Suprapubic skin (tissue), 4 donors: ENCODE measurements at regions not wholly inside any gene's neighbourhood (a gene's known extent, or its start where the extent isn't known, plus 50 kb on each side); places are given as distances from the start of the nearest gene placed in this dataset.
"Not testable (repeated sequence)": the region's sequence is repeated elsewhere in the genome, so short reads cannot be mapped to it uniquely, and the experiment has no call there.

Experiments used
- DNase-seq, 2 donors: peaks; one replicate each; pipeline ENCODE4 v3.0.0-alpha.2; 2019; ENCODE audit warnings: low spot score in 2 of 2
- H3K27ac ChIP-seq: fragments of 200-600 bp; sonication (generic); one replicate; pipeline ENCODE4 v1.5.1; 2019
- H3K27me3 ChIP-seq: fragments of 200-600 bp; sonication (generic); one replicate; pipeline ENCODE4 v1.5.1; 2019
- H3K36me3 ChIP-seq: fragments of 200-600 bp; sonication (generic); one replicate; pipeline ENCODE4 v1.5.1; 2019
- H3K4me1 ChIP-seq: fragments of 200-600 bp; sonication (generic); one replicate; pipeline ENCODE4 v1.5.1; 2019
- H3K4me3 ChIP-seq: fragments of 200-600 bp; sonication (generic); one replicate; pipeline ENCODE4 v1.5.1; 2019; ENCODE audit warnings: mild to moderate bottlenecking
- H3K9me3 ChIP-seq: fragments of 200-600 bp; sonication (generic); one replicate; pipeline ENCODE4 v1.5.1; 2019
- EP300 ChIP-seq: sonication (generic); formaldehyde crosslinking; IDR thresholded peaks from one replicate; pipeline ENCODE4 v1.6.1; 2017; ENCODE audit warnings: antibody characterized with exemption
- POLR2A ChIP-seq, 2 donors: fragments of 450-650 bp; IDR thresholded peaks; one replicate each; pipeline ENCODE4 v1.6.1; 2017; ENCODE audit warnings: antibody characterized with exemption in 2 of 2, mild to moderate bottlenecking in 2 of 2, moderate library complexity in 2 of 2
- POLR2AphosphoS5 ChIP-seq, 3 donors: sonication (generic); formaldehyde crosslinking; IDR thresholded peaks; one replicate each; pipeline ENCODE4 v1.6.1; 2017; ENCODE audit warnings: antibody characterized with exemption in 3 of 3
- WGBS: methylation state at CpG from one replicate; pipeline ENCODE4 v1.1.5; 2018; 5-methylcytosine and 5-hydroxymethylcytosine counted together
- TF ChIP-seq, protein P1 (sequence below), 2 donors: fragments of 200-600 bp in 1 of 2; fragments of 450-650 bp in 1 of 2; sonication (generic) in 1 of 2; IDR thresholded peaks; one replicate each; pipeline ENCODE4 v1.5.1; 2016 to 2019; ENCODE audit warnings: antibody characterized with exemption in 2 of 2, mild to moderate bottlenecking in 1 of 2, moderate library complexity in 1 of 2

DNA sequence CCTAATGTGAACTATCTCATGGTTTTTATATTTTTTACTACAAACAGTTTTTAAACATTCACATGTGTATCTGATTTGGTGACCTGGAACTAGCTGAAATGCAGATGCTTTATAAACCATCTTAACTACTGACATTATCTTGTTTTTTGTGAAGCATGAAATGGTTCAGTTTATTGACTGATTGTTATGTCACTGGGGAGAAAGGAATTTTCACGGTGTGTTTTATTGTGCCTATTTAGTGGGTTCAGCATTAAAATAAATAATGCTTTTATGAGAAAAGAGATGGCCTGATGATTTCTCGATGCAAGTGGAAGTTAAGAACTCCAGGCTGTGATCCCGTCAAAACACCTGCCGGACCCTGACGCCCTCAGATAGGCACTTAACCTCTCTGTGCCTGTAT, 79.9 kb upstream of the KIF26B start:
- H3K36me3 ChIP-seq = no peaks in the 10 kb centered on the region
- H3K4me3 ChIP-seq = no peak overlapping the region
- no peaks in the 10 kb centered on the region for H3K9me3 ChIP-seq
- H3K27ac ChIP-seq = no peak overlapping the region
- H3K27me3 ChIP-seq = no peaks in the 10 kb centered on the region
- peaks cover 3% of the 10 kb centered on the region for H3K4me1 ChIP-seq
- DNase-seq = no peak
- no peak for TF ChIP-seq POLR2AphosphoS5 (IDR thresholded peaks at IDR 0.05)
- TF ChIP-seq EP300 = no peak
- TF ChIP-seq, protein P1, sequence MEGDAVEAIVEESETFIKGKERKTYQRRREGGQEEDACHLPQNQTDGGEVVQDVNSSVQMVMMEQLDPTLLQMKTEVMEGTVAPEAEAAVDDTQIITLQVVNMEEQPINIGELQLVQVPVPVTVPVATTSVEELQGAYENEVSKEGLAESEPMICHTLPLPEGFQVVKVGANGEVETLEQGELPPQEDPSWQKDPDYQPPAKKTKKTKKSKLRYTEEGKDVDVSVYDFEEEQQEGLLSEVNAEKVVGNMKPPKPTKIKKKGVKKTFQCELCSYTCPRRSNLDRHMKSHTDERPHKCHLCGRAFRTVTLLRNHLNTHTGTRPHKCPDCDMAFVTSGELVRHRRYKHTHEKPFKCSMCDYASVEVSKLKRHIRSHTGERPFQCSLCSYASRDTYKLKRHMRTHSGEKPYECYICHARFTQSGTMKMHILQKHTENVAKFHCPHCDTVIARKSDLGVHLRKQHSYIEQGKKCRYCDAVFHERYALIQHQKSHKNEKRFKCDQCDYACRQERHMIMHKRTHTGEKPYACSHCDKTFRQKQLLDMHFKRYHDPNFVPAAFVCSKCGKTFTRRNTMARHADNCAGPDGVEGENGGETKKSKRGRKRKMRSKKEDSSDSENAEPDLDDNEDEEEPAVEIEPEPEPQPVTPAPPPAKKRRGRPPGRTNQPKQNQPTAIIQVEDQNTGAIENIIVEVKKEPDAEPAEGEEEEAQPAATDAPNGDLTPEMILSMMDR (IDR thresholded peaks at IDR 0.05) = no peak
- TF ChIP-seq POLR2A (IDR thresholded peaks at IDR 0.05) = no peak
- WGBS = 82% methylated on average over 5 of the region's 5 CpGs

DNA sequence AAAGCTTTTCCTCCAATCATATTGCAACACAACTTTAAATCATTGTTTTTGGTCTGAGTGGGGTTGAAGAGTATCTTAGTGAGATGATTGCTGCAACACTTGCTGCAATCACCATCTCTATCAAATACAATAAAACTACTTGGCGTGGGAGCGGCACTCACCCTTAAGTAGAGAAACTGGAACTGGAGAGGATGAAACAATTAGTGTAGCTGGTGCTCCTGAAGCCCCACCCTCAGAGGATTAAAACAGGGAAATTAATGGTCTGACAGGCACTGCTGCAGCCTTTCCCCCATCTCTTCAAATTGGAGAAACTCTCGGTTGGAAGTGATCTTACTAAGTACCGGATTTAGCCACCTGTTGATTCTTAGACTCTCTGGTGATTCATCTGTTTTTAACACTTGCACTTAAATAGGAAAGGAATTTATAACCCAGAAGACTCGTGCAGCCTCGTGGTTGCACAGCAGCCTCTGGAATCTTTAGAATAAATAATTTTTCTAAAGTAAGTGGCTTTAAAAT, 80.5 kb upstream of the KIF26B start:
- no peak overlapping the region for H3K27ac ChIP-seq
- no peak overlapping the region for H3K4me3 ChIP-seq
- 51% methylated on average over 6 of the region's 6 CpGs for WGBS
- H3K36me3 ChIP-seq = no peaks in the 10 kb centered on the region
- DNase-seq = no peak
- H3K9me3 ChIP-seq = no peaks in the 10 kb centered on the region
- H3K27me3 ChIP-seq = no peaks in the 10 kb centered on the region
- TF ChIP-seq EP300 (no peak), POLR2AphosphoS5 (IDR thresholded peaks at IDR 0.05) (no peak), POLR2A (IDR thresholded peaks at IDR 0.05) (no peak)
- TF ChIP-seq, protein P1 (IDR thresholded peaks at IDR 0.05) = no peak
- peaks cover 3% of the 10 kb centered on the region for H3K4me1 ChIP-seq

DNA sequence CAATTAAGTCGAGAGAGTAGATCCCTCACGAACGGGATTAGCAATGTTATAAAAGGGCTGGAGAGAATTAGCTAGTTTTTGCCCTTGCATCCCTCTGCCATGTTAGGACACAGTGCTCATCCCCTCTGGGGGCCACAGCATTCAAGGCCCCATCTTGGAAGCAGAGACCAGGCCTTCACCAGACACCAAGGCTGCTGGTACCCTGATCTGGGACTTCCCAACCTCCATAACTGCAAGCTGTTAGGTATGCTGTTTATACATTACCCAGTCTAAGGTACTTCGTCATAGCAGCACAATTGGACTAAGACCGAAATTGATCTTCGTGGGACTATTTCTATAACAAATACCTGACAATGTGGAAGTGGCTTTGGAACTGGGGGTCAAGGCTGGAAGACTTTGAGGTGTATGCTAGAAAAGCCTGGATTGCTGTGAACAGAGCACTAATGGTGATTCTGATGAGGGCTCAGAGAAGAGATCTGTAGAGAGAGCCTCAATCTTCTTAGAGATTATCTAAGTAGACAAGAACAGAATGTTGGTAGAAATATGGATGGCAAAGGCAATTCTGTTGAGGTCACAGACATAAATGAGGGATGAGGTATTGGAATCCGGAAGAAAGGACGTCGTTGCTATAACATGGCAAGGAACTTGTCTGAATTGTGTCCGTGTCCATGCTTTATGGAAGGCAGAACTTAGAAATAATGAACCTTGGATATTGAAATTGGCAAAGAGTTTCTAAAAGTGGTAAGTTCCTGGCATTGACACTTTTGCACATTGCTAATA, 83.8 kb upstream of the KIF26B start:
- Histone ChIP-seq H3K4me3 (no peak overlapping the region), H3K4me1 (peaks cover 3% of the 10 kb centered on the region), H3K27me3 (no peaks in the 10 kb centered on the region), H3K36me3 (no peaks in the 10 kb centered on the region), H3K9me3 (no peaks in the 10 kb centered on the region), H3K27ac (no peak overlapping the region)
- 97% methylated on average over 10 of the region's 10 CpGs for WGBS
- DNase-seq = no peak
- TF ChIP-seq, protein P1 (IDR thresholded peaks at IDR 0.05) = no peak
- no peak for TF ChIP-seq POLR2A (IDR thresholded peaks at IDR 0.05)
- TF ChIP-seq POLR2AphosphoS5 (IDR thresholded peaks at IDR 0.05) = no peak
- TF ChIP-seq EP300 = no peak

DNA sequence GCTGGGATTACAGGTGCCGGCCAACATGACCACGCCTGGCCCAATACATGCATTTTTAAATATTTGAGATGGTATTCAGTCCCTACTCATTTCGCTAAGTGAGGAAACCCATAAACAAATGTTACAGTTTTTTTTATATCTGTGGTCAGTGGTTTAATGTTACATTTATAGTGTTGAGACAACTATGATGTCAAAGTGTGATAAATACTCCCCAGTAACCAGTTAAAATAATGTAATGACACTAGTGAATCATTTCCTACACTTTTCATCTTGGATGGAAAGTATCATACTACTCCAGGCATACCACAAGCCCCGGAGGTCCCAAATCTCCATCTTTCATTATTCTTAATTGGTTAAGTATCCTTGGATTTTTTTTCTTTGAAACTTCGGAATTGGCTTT, 87.5 kb upstream of the KIF26B start:
- DNase-seq = no peak
- no peak for TF ChIP-seq POLR2AphosphoS5 (IDR thresholded peaks at IDR 0.05)
- TF ChIP-seq POLR2A (IDR thresholded peaks at IDR 0.05) = no peak
- TF ChIP-seq, protein P1 (IDR thresholded peaks at IDR 0.05) = no peak
- no peak for TF ChIP-seq EP300
- H3K4me3 ChIP-seq = no peak overlapping the region
- H3K27me3 ChIP-seq = no peaks in the 10 kb centered on the region
- H3K36me3 ChIP-seq = no peaks in the 10 kb centered on the region
- H3K4me1 ChIP-seq = no peaks in the 10 kb centered on the region
- H3K9me3 ChIP-seq = no peaks in the 10 kb centered on the region
- no peak overlapping the region for H3K27ac ChIP-seq
- 79% methylated on average over 5 of the region's 5 CpGs for WGBS

DNA sequence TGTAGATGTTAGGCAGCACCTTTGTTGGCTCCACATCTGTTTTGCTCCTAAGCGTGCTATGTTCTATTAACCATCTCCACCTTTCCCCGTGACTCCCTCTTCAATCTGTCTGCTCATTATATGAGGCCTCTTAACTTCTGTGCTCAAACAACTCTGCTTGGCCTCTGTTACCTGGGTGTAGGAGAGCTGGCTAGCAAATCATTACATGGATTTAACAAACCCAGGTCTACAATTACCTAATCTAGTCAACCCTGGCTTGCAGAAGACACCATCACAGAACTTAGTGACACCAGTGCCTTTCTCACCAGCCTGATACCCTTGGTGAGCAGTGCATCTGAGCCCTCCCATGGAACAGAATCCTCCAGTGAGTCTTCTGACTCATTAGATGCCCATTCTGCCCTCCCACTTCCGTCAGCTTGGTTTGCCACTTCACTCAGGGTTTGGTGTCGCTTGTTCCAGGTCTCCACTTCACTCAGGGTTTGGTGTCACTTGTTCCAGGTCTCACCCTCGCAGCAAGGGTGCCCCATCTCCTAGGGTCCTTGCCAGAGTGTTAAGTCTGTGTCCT, 92.0 kb upstream of the KIF26B start:
- Histone ChIP-seq H3K27ac (no peak overlapping the region), H3K9me3 (no peaks in the 10 kb centered on the region), H3K27me3 (no peaks in the 10 kb centered on the region), H3K36me3 (no peaks in the 10 kb centered on the region), H3K4me3 (no peak overlapping the region), H3K4me1 (no peaks in the 10 kb centered on the region)
- WGBS = 93% methylated on average over 5 of the region's 5 CpGs
- no peak for TF ChIP-seq EP300
- TF ChIP-seq, protein P1 (IDR thresholded peaks at IDR 0.05) = no peak
- TF ChIP-seq POLR2AphosphoS5 (IDR thresholded peaks at IDR 0.05) = no peak
- TF ChIP-seq POLR2A (IDR thresholded peaks at IDR 0.05) = no peak
- no peak for DNase-seq

DNA sequence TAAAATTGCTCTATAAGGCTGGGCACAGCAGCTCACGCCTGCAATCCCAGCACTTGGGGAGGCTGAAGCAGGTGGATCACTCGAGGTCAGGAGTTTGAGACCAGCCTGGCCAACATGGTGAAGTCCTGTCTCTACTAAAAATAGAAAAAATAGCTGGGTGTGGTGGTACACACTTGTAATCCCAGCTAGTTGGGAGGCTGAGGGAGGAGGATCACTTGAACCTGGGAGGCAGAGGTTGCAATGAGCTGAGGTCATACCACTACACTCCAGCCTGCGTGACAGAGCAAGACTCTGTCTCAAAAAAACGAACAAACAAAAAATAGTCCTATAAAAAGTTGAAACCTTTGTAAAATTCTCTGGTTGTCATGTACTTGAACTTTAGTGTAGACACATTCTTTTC, 93.0 kb upstream of the KIF26B start:
- DNase-seq, H3K36me3 ChIP-seq, H3K4me3 ChIP-seq, H3K4me1 ChIP-seq, H3K27ac ChIP-seq, H3K27me3 ChIP-seq, H3K9me3 ChIP-seq: not testable (repeated sequence)
- 93% methylated on average over 4 of the region's 4 CpGs for WGBS
